OCI-LY3 (cell line): ENCODE measurements at regions not wholly inside any gene's neighbourhood (a gene's known extent, or its start where the extent isn't known, plus 50 kb on each side); places are given as distances from the start of the nearest gene placed in this dataset.

Experiments used
- H2AFZ ChIP-seq: fragments of 200-600, 300-600 bp; shearing (Covaris generic); 2 replicates; pipeline ENCODE4 v1.6.0; 2014; ENCODE audit warnings: antibody characterized with exemption, low read depth, low read length
- H3K27ac ChIP-seq: fragments of 200-600, 300-600 bp; sonication (generic); 2 replicates; pipeline ENCODE4 v1.5.1; 2014; ENCODE audit warnings: mild to moderate bottlenecking, low read length, moderate library complexity, mixed read lengths
- H3K27me3 ChIP-seq: fragments of 200-600, 300-600 bp; sonication (generic); 2 replicates; pipeline ENCODE4 v1.6.1; 2014; ENCODE audit warnings: low read depth, low read length, mixed read lengths
- H3K36me3 ChIP-seq: fragments of 200-600, 300-600 bp; sonication (generic); replicated peaks from 2 replicates; pipeline ENCODE3; 2014; ENCODE audit warnings: low read depth, low read length, mixed read lengths
- H3K4me1 ChIP-seq: fragments of 300-600, 200-600 bp; sonication (generic); 2 replicates; pipeline ENCODE4 v1.6.1; 2014; ENCODE audit warnings: low read length, mixed read lengths
- H3K4me2 ChIP-seq: fragments of 200-600, 300-600 bp; sonication (generic); 2 replicates; pipeline ENCODE4 v1.6.1; 2014; ENCODE audit warnings: low read length, mixed read lengths
- H3K4me3 ChIP-seq: fragments of 300-600, 200-600 bp; sonication (generic); 2 replicates; pipeline ENCODE4 v1.5.1; 2014; ENCODE audit warnings: antibody characterized with exemption, mild to moderate bottlenecking, low read length, moderate library complexity
- H3K79me2 ChIP-seq: fragments of 300-600, 200-600 bp; shearing (Covaris generic); 2 replicates; pipeline ENCODE4 v1.6.1; 2014; ENCODE audit warnings: mild to moderate bottlenecking, low read length, mixed read lengths
- H3K9ac ChIP-seq: fragments of 300-600, 200-600 bp; shearing (Covaris generic); 2 replicates; pipeline ENCODE4 v1.6.0; 2014; ENCODE audit warnings: mild to moderate bottlenecking, low read length, moderate library complexity
- H3K9me3 ChIP-seq: fragments of 200-600, 300-600 bp; shearing (Covaris generic); 2 replicates; pipeline ENCODE4 v1.6.1; 2014; ENCODE audit warnings: low read length, mixed read lengths; ENCODE audit not compliant: insufficient read depth
- H4K20me1 ChIP-seq: fragments of 200-600, 300-600 bp; sonication (generic); 2 replicates; pipeline ENCODE4 v1.6.1; 2016; ENCODE audit warnings: low read length, mixed read lengths; ENCODE audit not compliant: insufficient read depth
- CTCF ChIP-seq: fragments of 200-600, 300-600 bp; sonication (generic); IDR thresholded peaks from 2 replicates; pipeline ENCODE4 v1.5.1; 2014; ENCODE audit warnings: antibody characterized with exemption, low read length, low read depth
- EZH2phosphoT487 ChIP-seq: fragments of 200-600 bp; shearing (Covaris generic); IDR thresholded peaks from 2 replicates; pipeline ENCODE4 v1.6.1; 2018; ENCODE audit warnings: antibody characterized with exemption, mixed run types, low read depth

DNA sequence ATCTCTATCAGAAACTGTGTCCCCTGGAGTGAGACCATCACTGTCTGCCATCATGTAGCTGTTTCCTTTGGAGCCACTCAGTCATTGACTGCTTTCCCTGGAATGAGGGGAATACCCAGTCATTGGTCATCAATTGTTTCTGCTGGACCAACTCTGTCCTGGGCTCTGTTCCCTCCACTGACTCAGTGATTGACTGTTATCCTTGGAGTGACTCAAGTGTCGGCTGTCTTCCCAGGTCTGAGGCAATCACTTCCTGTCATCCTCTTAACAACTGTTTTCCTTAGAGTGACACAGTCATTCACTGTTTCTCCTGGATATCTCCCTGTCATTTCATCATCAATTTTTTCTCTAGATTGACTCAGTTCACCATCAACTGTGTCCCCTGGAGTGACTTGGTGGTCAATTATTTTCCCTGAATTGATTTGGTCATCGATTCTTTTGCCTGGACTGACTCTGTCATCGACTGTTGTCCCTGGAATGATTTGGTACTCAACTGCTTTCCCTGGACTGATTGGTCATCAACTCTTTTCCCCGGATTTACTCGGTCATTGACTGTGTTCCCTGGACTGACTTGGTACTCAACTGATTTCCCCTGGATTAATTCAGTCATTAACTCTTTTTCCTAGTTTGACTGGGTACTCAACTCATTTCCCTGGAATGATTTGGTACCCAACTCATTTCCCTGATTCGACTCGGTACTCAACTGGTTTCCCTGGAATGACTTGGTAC, 327.9 kb upstream of the VCX start:
- no peak overlapping the region for H3K4me3 ChIP-seq
- H3K27ac ChIP-seq: no peak overlapping the region
- no peaks in the 10 kb centered on the region for H4K20me1 ChIP-seq
- no peaks in the 10 kb centered on the region for H3K9me3 ChIP-seq
- no peaks in the 10 kb centered on the region for H3K27me3 ChIP-seq
- H3K79me2 ChIP-seq: no peaks in the 10 kb centered on the region
- no peak overlapping the region for H2AFZ ChIP-seq
- H3K36me3 ChIP-seq: no peaks in the 10 kb centered on the region
- H3K4me2 ChIP-seq: no peak overlapping the region
- no peaks in the 10 kb centered on the region for H3K4me1 ChIP-seq
- TF ChIP-seq CTCF (no peak), EZH2phosphoT487 (no peak)
- no peak overlapping the region for H3K9ac ChIP-seq

DNA sequence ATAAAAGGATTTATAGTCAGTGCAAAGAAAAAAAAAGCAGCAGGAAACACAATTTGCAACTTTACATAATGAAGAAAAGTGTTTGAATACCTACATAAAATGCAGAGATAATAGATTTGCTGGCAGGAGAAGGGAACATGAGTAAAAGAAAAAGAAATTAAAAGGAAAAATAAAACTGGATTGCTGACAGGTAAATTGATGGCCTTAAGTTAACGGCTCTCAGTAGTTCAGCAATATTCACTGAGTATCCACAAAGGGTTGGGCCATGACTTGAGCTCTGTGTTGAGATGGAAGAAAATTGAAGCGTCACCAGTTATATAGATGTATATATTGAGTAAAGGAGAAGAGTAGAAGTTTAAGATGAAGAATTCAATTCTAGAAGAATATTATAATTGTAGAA, 330.1 kb upstream of the VCX start:
- H3K4me3 ChIP-seq: no peak overlapping the region
- no peaks in the 10 kb centered on the region for H3K27me3 ChIP-seq
- no peak overlapping the region for H3K4me2 ChIP-seq
- no peak overlapping the region for H3K9ac ChIP-seq
- H3K36me3 ChIP-seq: no peaks in the 10 kb centered on the region
- TF ChIP-seq EZH2phosphoT487: no peak
- TF ChIP-seq CTCF: no peak
- H3K4me1 ChIP-seq: no peaks in the 10 kb centered on the region
- H2AFZ ChIP-seq: no peak overlapping the region
- no peaks in the 10 kb centered on the region for H3K79me2 ChIP-seq
- H3K9me3 ChIP-seq: no peaks in the 10 kb centered on the region
- no peaks in the 10 kb centered on the region for H4K20me1 ChIP-seq
- no peak overlapping the region for H3K27ac ChIP-seq

DNA sequence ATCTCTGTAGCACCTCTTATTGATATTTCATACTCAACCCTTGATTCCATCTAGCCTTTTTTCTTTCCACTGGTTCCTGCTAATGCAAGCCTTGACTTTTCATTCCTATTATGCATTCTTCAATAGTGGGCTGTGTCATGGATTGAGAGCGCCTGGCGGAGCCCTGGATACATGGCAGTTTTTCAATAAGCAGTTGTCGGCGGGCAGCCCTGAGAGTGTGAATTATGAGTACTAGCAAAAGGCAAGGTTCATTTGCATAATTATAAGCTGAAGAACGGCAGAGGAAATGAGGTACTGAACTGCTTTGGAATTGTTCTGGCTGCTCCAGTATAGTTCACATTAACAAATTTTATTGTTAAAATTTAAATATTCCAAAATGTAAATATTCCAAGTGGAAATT, 339.7 kb upstream of the VCX start:
- H3K36me3 ChIP-seq: no peaks in the 10 kb centered on the region
- H4K20me1 ChIP-seq: no peaks in the 10 kb centered on the region
- no peaks in the 10 kb centered on the region for H3K9me3 ChIP-seq
- no peaks in the 10 kb centered on the region for H3K79me2 ChIP-seq
- TF ChIP-seq CTCF: no peak
- no peak for TF ChIP-seq EZH2phosphoT487
- H3K9ac ChIP-seq: no peak overlapping the region
- H3K4me3 ChIP-seq: no peak overlapping the region
- H3K27ac ChIP-seq: no peak overlapping the region
- no peak overlapping the region for H3K4me2 ChIP-seq
- no peaks in the 10 kb centered on the region for H3K27me3 ChIP-seq
- H2AFZ ChIP-seq: no peak overlapping the region
- H3K4me1 ChIP-seq: no peaks in the 10 kb centered on the region

DNA sequence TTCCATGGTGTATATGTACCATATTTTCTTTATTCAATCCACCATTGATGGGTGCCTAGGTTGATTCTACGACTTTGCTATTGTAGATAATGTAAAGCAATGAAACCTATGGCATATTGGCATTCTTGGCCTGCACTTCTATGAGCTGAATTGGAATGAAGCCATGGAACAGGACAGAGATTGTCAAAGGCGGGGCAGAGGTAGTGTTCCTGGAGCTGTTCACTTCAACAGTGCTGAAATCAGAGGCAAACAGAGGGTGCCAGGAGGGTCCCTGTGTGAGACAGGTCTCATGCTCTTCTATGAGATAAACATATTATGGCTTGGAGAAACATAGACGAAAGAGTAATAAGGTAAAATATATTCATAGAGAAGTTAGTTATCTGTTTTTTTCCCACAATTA, 342.6 kb upstream of the VCX start:
- TF ChIP-seq EZH2phosphoT487 (no peak), CTCF (no peak)
- no peak overlapping the region for H2AFZ ChIP-seq
- no peaks in the 10 kb centered on the region for H3K36me3 ChIP-seq

More for the DNA sequence above, 342.6 kb upstream of the VCX start:
- Histone ChIP-seq H3K9me3 (no peaks in the 10 kb centered on the region), H3K27me3 (no peaks in the 10 kb centered on the region), H3K4me2 (no peak overlapping the region), H3K4me1 (no peaks in the 10 kb centered on the region), H3K79me2 (no peaks in the 10 kb centered on the region), H3K9ac (no peak overlapping the region), H3K4me3 (no peak overlapping the region), H4K20me1 (no peaks in the 10 kb centered on the region), H3K27ac (no peak overlapping the region)
